SIG-M5 treated with dmso at 0.1 percent for 504 hours (cell line): ENCODE measurements at regions not wholly inside any gene's neighbourhood (a gene's known extent, or its start where the extent isn't known, plus 50 kb on each side); places are given as distances from the start of the nearest gene placed in this dataset.
A peak's percentile ranks its signal among the peaks of the same experiment; 100 is the strongest.

Experiments used
- DNase-seq: peaks from one replicate; lab custom pipeline; 2025; ENCODE audit not compliant: unreplicated experiment; lab: John Stamatoyannopoulos, UW

- no peak for DNase-seq
Observed at GRCh38 chr11:130611791-130612251, 163.4 kb downstream of the ADAMTS15 start.

GRCh38 chr11:130612291-130612851 lies 163.9 kb downstream of the ADAMTS15 start:
- no peak for DNase-seq

- no peak for DNase-seq
Observed at GRCh38 chr11:130613396-130613795, 165.0 kb downstream of the ADAMTS15 start.

- DNase-seq: no peak
Observed at GRCh38 chr11:130614591-130614990, 166.1 kb downstream of the ADAMTS15 start.

GRCh38 chr11:130615561-130615960 lies 167.1 kb downstream of the ADAMTS15 start:
- no peak for DNase-seq

GRCh38 chr11:130616573-130616972 lies 168.1 kb downstream of the ADAMTS15 start:
- peak; percentile 49 for DNase-seq

GRCh38 chr11:130617001-130617400 lies 168.6 kb downstream of the ADAMTS15 start:
- DNase-seq: no peak

- DNase-seq: no peak
Observed at GRCh38 chr11:130620548-130620947, 172.1 kb downstream of the ADAMTS15 start.

- no peak for DNase-seq
Observed at GRCh38 chr11:130622141-130622542, 173.7 kb downstream of the ADAMTS15 start.

GRCh38 chr11:130623670-130624668 lies 175.5 kb downstream of the ADAMTS15 start:
- no peak for DNase-seq

GRCh38 chr11:130624971-130625544 lies 176.6 kb downstream of the ADAMTS15 start:
- no peak for DNase-seq

- no peak for DNase-seq
Observed at GRCh38 chr11:130625578-130626306, 177.3 kb downstream of the ADAMTS15 start.

- no peak for DNase-seq
Observed at GRCh38 chr11:130629039-130629438, 180.6 kb downstream of the ADAMTS15 start.

- no peak for DNase-seq
Observed at GRCh38 chr11:130631119-130631518, 182.7 kb downstream of the ADAMTS15 start.

- DNase-seq: no peak
Observed at GRCh38 chr11:130633466-130633865, 185.0 kb downstream of the ADAMTS15 start.

- no peak for DNase-seq
Observed at GRCh38 chr11:130634186-130634585, 185.7 kb downstream of the ADAMTS15 start.

GRCh38 chr11:130634961-130635473 lies 186.6 kb downstream of the ADAMTS15 start:
- no peak for DNase-seq

- no peak for DNase-seq
Observed at GRCh38 chr11:130635937-130636630, 187.6 kb downstream of the ADAMTS15 start.

- no peak for DNase-seq
Observed at GRCh38 chr11:130636722-130637464, 188.4 kb downstream of the ADAMTS15 start.

- no peak for DNase-seq
Observed at GRCh38 chr11:130637566-130637965, 189.1 kb downstream of the ADAMTS15 start.
